ENCODE measurements at regions not wholly inside any gene's neighbourhood (a gene's known extent, or its start where the extent isn't known, plus 50 kb on each side); places are given as distances from the start of the nearest gene placed in this dataset.

DNA sequence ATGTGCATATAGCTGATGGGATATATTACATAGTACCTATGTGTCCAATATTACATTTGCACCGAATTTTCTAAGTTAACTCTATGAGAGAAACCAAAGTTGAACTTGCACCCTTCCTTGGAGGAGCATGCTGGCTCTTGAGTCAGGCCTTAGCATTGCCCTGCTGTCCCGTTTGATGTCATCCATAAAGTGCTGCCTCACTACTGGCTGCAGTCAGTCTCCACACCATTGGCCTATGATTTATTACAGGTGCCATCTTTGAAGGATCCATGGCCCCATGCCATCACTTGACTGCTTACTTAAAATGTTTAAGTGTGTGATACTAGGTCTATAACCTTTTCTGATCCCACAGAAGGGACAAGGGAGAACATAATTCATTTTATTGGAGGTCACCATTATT, 249.3 kb upstream of the RBBP8 start:
- H3K79me2 ChIP-seq (replicated peaks; ENCODE audit: insufficient read depth, low read length), result no peaks in the 10 kb centered on the region
- H3K9me2 ChIP-seq (ENCODE audit: insufficient read depth, low read length), result no peaks in the 10 kb centered on the region
- H3K36me3 ChIP-seq (ENCODE audit: insufficient read depth, low read length), result no peaks in the 10 kb centered on the region
- no peak overlapping the region for H2AFZ ChIP-seq (ENCODE audit: low read depth, low read length)
- H3K9ac ChIP-seq (ENCODE audit: low read length), result no peak overlapping the region
- no peak for TF ChIP-seq EP300 (conservative IDR thresholded peaks at IDR 0.05; ENCODE audit: poor library complexity, severe bottlenecking)
- TF ChIP-seq, protein P1, sequence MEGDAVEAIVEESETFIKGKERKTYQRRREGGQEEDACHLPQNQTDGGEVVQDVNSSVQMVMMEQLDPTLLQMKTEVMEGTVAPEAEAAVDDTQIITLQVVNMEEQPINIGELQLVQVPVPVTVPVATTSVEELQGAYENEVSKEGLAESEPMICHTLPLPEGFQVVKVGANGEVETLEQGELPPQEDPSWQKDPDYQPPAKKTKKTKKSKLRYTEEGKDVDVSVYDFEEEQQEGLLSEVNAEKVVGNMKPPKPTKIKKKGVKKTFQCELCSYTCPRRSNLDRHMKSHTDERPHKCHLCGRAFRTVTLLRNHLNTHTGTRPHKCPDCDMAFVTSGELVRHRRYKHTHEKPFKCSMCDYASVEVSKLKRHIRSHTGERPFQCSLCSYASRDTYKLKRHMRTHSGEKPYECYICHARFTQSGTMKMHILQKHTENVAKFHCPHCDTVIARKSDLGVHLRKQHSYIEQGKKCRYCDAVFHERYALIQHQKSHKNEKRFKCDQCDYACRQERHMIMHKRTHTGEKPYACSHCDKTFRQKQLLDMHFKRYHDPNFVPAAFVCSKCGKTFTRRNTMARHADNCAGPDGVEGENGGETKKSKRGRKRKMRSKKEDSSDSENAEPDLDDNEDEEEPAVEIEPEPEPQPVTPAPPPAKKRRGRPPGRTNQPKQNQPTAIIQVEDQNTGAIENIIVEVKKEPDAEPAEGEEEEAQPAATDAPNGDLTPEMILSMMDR (IDR thresholded peaks at IDR 0.05; ENCODE audit: poor library complexity, severe bottlenecking), result no peak
- TF ChIP-seq TAF1 (IDR thresholded peaks at IDR 0.05; ENCODE audit: low read depth), result no peak
- no peak for TF ChIP-seq EZH2 (IDR thresholded peaks at IDR 0.05; ENCODE audit: borderline replicate concordance, insufficient read depth, low read length, poor library complexity, severe bottlenecking)
- no peak for TF ChIP-seq POLR2AphosphoS5 (IDR thresholded peaks at IDR 0.05)
- no peak for TF ChIP-seq RAD21 (conservative IDR thresholded peaks at IDR 0.05)
- no peaks in the 10 kb centered on the region for H3K27me3 ChIP-seq (ENCODE audit: insufficient read depth, low read depth, low read length)
- H3F3A ChIP-seq (ENCODE audit: insufficient read depth, low read length, poor library complexity, severe bottlenecking), result no peaks in the 10 kb centered on the region
- H3K4me2 ChIP-seq (ENCODE audit: low read length), result no peak overlapping the region
- no peak overlapping the region for H3K27ac ChIP-seq (ENCODE audit: low read length)
- no peaks in the 10 kb centered on the region for H4K20me1 ChIP-seq (ENCODE audit: insufficient read depth)
- no peaks in the 10 kb centered on the region for H3K9me3 ChIP-seq (ENCODE audit: low read length)
- H3K4me3 ChIP-seq (ENCODE audit: low read length), result no peak overlapping the region

DNA sequence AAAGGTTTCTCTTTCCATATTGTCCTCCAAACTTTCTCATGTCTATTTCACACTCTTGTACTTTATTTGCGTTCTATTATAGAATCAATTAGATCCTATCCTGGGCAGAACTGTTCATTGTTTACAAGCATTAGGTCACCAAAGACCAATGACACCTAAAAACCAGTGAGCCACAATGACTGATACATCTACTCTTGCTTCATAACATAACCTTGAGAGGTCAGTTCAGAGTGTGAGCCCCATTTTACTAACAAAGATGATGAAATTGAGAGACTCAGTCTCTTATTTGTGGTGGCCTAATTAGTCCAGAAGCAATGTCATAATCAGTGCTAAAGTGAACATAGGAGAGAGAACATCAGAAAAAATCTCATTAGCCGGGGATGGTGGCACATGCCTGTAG, 248.9 kb upstream of the RBBP8 start:
- Histone ChIP-seq H3K36me3 (ENCODE audit: insufficient read depth, low read length) (no peaks in the 10 kb centered on the region), H3K27ac (ENCODE audit: low read length) (no peak overlapping the region), H4K20me1 (ENCODE audit: insufficient read depth) (no peaks in the 10 kb centered on the region), H3K4me2 (ENCODE audit: low read length) (no peak overlapping the region), H2AFZ (ENCODE audit: low read depth, low read length) (no peak overlapping the region), H3F3A (ENCODE audit: insufficient read depth, low read length, poor library complexity, severe bottlenecking) (no peaks in the 10 kb centered on the region), H3K27me3 (ENCODE audit: insufficient read depth, low read depth, low read length) (no peaks in the 10 kb centered on the region), H3K9ac (ENCODE audit: low read length) (no peak overlapping the region), H3K4me3 (ENCODE audit: low read length) (no peak overlapping the region), H3K9me2 (ENCODE audit: insufficient read depth, low read length) (no peaks in the 10 kb centered on the region), H3K9me3 (ENCODE audit: low read length) (no peaks in the 10 kb centered on the region), H3K79me2 (replicated peaks; ENCODE audit: insufficient read depth, low read length) (no peaks in the 10 kb centered on the region)
- TF ChIP-seq, protein P1 (IDR thresholded peaks at IDR 0.05; ENCODE audit: poor library complexity, severe bottlenecking), result no peak
- TF ChIP-seq MXI1 (conservative IDR thresholded peaks at IDR 0.05; ENCODE audit: poor library complexity, severe bottlenecking) (no peak), RAD21 (conservative IDR thresholded peaks at IDR 0.05) (no peak), EZH2 (IDR thresholded peaks at IDR 0.05; ENCODE audit: borderline replicate concordance, insufficient read depth, low read length, poor library complexity, severe bottlenecking) (no peak), EP300 (conservative IDR thresholded peaks at IDR 0.05; ENCODE audit: poor library complexity, severe bottlenecking) (no peak), POLR2AphosphoS5 (IDR thresholded peaks at IDR 0.05) (no peak), TAF1 (IDR thresholded peaks at IDR 0.05; ENCODE audit: low read depth) (no peak), SMC3 (conservative IDR thresholded peaks at IDR 0.05; ENCODE audit: poor library complexity) (no peak)
- TF ChIP-seq, protein P2, sequence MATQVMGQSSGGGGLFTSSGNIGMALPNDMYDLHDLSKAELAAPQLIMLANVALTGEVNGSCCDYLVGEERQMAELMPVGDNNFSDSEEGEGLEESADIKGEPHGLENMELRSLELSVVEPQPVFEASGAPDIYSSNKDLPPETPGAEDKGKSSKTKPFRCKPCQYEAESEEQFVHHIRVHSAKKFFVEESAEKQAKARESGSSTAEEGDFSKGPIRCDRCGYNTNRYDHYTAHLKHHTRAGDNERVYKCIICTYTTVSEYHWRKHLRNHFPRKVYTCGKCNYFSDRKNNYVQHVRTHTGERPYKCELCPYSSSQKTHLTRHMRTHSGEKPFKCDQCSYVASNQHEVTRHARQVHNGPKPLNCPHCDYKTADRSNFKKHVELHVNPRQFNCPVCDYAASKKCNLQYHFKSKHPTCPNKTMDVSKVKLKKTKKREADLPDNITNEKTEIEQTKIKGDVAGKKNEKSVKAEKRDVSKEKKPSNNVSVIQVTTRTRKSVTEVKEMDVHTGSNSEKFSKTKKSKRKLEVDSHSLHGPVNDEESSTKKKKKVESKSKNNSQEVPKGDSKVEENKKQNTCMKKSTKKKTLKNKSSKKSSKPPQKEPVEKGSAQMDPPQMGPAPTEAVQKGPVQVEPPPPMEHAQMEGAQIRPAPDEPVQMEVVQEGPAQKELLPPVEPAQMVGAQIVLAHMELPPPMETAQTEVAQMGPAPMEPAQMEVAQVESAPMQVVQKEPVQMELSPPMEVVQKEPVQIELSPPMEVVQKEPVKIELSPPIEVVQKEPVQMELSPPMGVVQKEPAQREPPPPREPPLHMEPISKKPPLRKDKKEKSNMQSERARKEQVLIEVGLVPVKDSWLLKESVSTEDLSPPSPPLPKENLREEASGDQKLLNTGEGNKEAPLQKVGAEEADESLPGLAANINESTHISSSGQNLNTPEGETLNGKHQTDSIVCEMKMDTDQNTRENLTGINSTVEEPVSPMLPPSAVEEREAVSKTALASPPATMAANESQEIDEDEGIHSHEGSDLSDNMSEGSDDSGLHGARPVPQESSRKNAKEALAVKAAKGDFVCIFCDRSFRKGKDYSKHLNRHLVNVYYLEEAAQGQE (IDR thresholded peaks at IDR 0.05; ENCODE audit: borderline replicate concordance), result no peak

Data from neural cell (in vitro differentiated cells).